GM23338 (cell line): ENCODE measurements at regions not wholly inside any gene's neighbourhood (a gene's known extent, or its start where the extent isn't known, plus 50 kb on each side); places are given as distances from the start of the nearest gene placed in this dataset.

Source experiments
- ATAC-seq: fragments of 200-7000 bp; cut with Tn5 transposase; 3 replicates; pipeline ENCODE4 v1.9.1; 2020
- DNase-seq: peaks from one replicate; pipeline ENCODE4 v3.0.0-alpha.2; 2015; ENCODE audit warnings: low spot score
- H2AFZ ChIP-seq: fragments of 200-600 bp; sonication (generic); 2 replicates; pipeline ENCODE4 v1.8.0; 2016; ENCODE audit warnings: antibody characterized with exemption, mild to moderate bottlenecking, moderate library complexity
- H3F3A ChIP-seq: fragments of 200-600 bp; sonication (generic); replicated peaks from 2 replicates; pipeline ENCODE4 v1.8.0; 2017; ENCODE audit warnings: antibody characterized with exemption, mixed run types, low read depth
- H3K27ac ChIP-seq: fragments of 200-600 bp; sonication (generic); 2 replicates; pipeline ENCODE4 v1.6.1; 2016; ENCODE audit warnings: low read depth
- H3K27me3 ChIP-seq: fragments of 200-600 bp; sonication (generic); 2 replicates; pipeline ENCODE4 v1.8.0; 2016; ENCODE audit warnings: mild to moderate bottlenecking, mixed run types, moderate library complexity; ENCODE audit not compliant: insufficient read depth
- H3K36me3 ChIP-seq: fragments of 200-600 bp; sonication (generic); 2 replicates; pipeline ENCODE4 v1.8.0; 2016; ENCODE audit warnings: mild to moderate bottlenecking; ENCODE audit not compliant: insufficient read depth
- H3K4me1 ChIP-seq: fragments of 200-600 bp; sonication (generic); 2 replicates; pipeline ENCODE4 v1.8.0; 2016; ENCODE audit warnings: mild to moderate bottlenecking, moderate library complexity; ENCODE audit not compliant: insufficient read depth
- H3K4me2 ChIP-seq: fragments of 200-600 bp; sonication (generic); 2 replicates; pipeline ENCODE4 v1.7.1; 2017; ENCODE audit warnings: mixed run types
- H3K4me3 ChIP-seq: fragments of 200-600 bp; sonication (generic); 2 replicates; pipeline ENCODE4 v1.6.1; 2016; ENCODE audit warnings: mixed run types
- H3K79me2 ChIP-seq: fragments of 200-600 bp; sonication (generic); replicated peaks from 2 replicates; pipeline ENCODE4 v1.8.0; 2017; ENCODE audit warnings: mild to moderate bottlenecking; ENCODE audit not compliant: insufficient read depth
- H3K9me2 ChIP-seq: fragments of 200-600 bp; sonication (generic); 2 replicates; pipeline ENCODE4 v1.8.0; 2017; ENCODE audit not compliant: insufficient read depth
- H4K20me1 ChIP-seq: fragments of 200-600 bp; sonication (generic); replicated peaks from 2 replicates; pipeline ENCODE4 v1.8.0; 2017; ENCODE audit warnings: mild to moderate bottlenecking; ENCODE audit not compliant: insufficient read depth
- H3K27ac Mint-ChIP-seq: 2 replicates; pipeline ENCODE4 v1.8.0; 2020; ENCODE audit warnings: inconsistent platforms, mild to moderate bottlenecking, moderate library complexity, mixed read lengths
- H3K27me3 Mint-ChIP-seq: 3 replicates; pipeline ENCODE4 v1.8.0; 2022; ENCODE audit warnings: low read depth, mild to moderate bottlenecking, moderate library complexity, mixed read lengths, inconsistent platforms; ENCODE audit not compliant: insufficient read depth, poor library complexity
- H3K36me3 Mint-ChIP-seq: 3 replicates; pipeline ENCODE4 v1.8.0; 2021; ENCODE audit warnings: low read depth, mild to moderate bottlenecking, inconsistent platforms, moderate library complexity, mixed read lengths
- H3K4me1 Mint-ChIP-seq: 3 replicates; pipeline ENCODE4 v1.8.0; 2020; ENCODE audit warnings: mild to moderate bottlenecking, inconsistent platforms, mixed read lengths
- H3K4me3 Mint-ChIP-seq: 3 replicates; pipeline ENCODE4 v1.8.0; 2021; ENCODE audit warnings: moderate library complexity, mild to moderate bottlenecking, inconsistent platforms, mixed read lengths
- H3K9me3 Mint-ChIP-seq: 3 replicates; pipeline ENCODE4 v1.8.0; 2020; ENCODE audit warnings: moderate library complexity, mild to moderate bottlenecking, inconsistent platforms, mixed read lengths
- CREB1 ChIP-seq: fragments of 250-450 bp; sonication (Bioruptor Pico); IDR thresholded peaks from 2 replicates; pipeline ENCODE4 v1.5.0; 2020; ENCODE audit warnings: low read depth, mild to moderate bottlenecking, moderate library complexity
- EZH2 ChIP-seq: fragments of 200-600 bp; sonication (generic); IDR thresholded peaks from one replicate; pipeline ENCODE4 v1.8.0; 2017; ENCODE audit warnings: antibody characterized with exemption, mild to moderate bottlenecking, low read depth; ENCODE audit not compliant: unreplicated experiment
- EZH2phosphoT487 ChIP-seq: fragments of 200-600 bp; sonication (generic); IDR thresholded peaks from one replicate; pipeline ENCODE4 v1.8.1; 2018; ENCODE audit warnings: antibody characterized with exemption; ENCODE audit not compliant: unreplicated experiment
- JUNB ChIP-seq: IDR thresholded peaks from one replicate; pipeline ENCODE4 v1.6.1; 2016; ENCODE audit warnings: antibody characterized with exemption; ENCODE audit not compliant: unreplicated experiment
- NANOG ChIP-seq: IDR thresholded peaks from 2 replicates; pipeline ENCODE4 v1.6.1; 2016; ENCODE audit warnings: antibody characterized with exemption, borderline replicate concordance
- POLR2AphosphoS5 ChIP-seq: IDR thresholded peaks from 2 replicates; pipeline ENCODE4 v1.6.1; 2016; ENCODE audit warnings: antibody characterized with exemption, low read depth
- STAT1 ChIP-seq: IDR thresholded peaks from one replicate; pipeline ENCODE4 v1.6.1; 2016; ENCODE audit warnings: antibody characterized with exemption; ENCODE audit not compliant: unreplicated experiment
- ZNF114 ChIP-seq: fragments of 250-450 bp; sonication (Bioruptor Pico); IDR thresholded peaks from 2 replicates; pipeline ENCODE4 v1.5.0; 2020; ENCODE audit warnings: mild to moderate bottlenecking, moderate library complexity
- ZNF331 ChIP-seq: fragments of 250-450 bp; sonication (Bioruptor Pico); IDR thresholded peaks from 2 replicates; pipeline ENCODE4 v1.5.0; 2020; ENCODE audit warnings: low read depth, mild to moderate bottlenecking, moderate library complexity
- TF ChIP-seq, protein P1 (sequence below): fragments of 250-450 bp; sonication (Bioruptor Pico); IDR thresholded peaks from 2 replicates; pipeline ENCODE4 v1.5.0; 2020; ENCODE audit warnings: mild to moderate bottlenecking, moderate library complexity
- TF ChIP-seq, protein P2 (sequence below): IDR thresholded peaks from one replicate; pipeline ENCODE4 v1.6.1; 2018; ENCODE audit warnings: antibody characterized with exemption; ENCODE audit not compliant: unreplicated experiment
- TF ChIP-seq, protein P3 (sequence below), 2 experiments: fragments of 200-600 bp in 1 of 2; sonication (generic) in 1 of 2; conservative IDR thresholded peaks; 2 replicates each; pipeline versions ENCODE4 v1.5.1 to v1.6.1; 2016 to 2017; ENCODE audit warnings: antibody characterized with exemption in 2 of 2, low read depth in 2 of 2, mild to moderate bottlenecking in 2 of 2, moderate library complexity in 1 of 2
- TF ChIP-seq, protein P4 (sequence below): IDR thresholded peaks from 2 replicates; pipeline ENCODE4 v1.6.1; 2016; ENCODE audit warnings: antibody characterized with exemption

DNA sequence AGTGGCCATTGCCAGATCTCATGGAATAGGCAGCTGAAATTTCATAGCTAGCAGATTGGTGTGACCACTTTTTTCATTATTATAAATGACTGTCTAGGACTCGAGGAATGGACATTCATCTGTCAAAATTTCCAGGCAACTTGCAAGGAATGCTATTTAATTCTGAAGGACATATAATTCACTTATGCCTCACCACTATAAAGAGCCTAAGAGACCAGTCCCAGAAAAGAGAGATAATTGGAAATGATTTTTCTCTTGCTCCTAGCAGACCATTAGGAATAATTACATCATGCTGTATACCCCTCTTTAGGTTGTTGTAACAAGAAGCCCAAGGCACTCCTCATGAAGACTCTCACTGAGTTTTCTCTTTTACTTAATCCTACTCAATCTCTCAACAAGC is 557.4 kb upstream of the RAB6C start:
- H3K27me3 Mint-ChIP-seq: no peaks in the 10 kb centered on the region
- no peak for ATAC-seq
- no peak overlapping the region for H2AFZ ChIP-seq
- H3K4me1 Mint-ChIP-seq: no peaks in the 10 kb centered on the region; the same call in 2 of the 3 replicates
- H3K36me3 ChIP-seq: no peaks in the 10 kb centered on the region
- H3K9me2 ChIP-seq: no peaks in the 10 kb centered on the region
- no peak overlapping the region for H3K27ac ChIP-seq
- no peaks in the 10 kb centered on the region for H3K27me3 ChIP-seq
- no peaks in the 10 kb centered on the region for H3F3A ChIP-seq
- no peak overlapping the region for H3K4me3 ChIP-seq
- H3K9me3 Mint-ChIP-seq: peaks cover 18% of the 10 kb centered on the region
- no peaks in the 10 kb centered on the region for H3K4me1 ChIP-seq
- H3K36me3 Mint-ChIP-seq: no peaks in the 10 kb centered on the region
- no peaks in the 10 kb centered on the region for H4K20me1 ChIP-seq
- H3K4me3 Mint-ChIP-seq: no peak overlapping the region
- no peak for DNase-seq
- TF ChIP-seq, protein P1, sequence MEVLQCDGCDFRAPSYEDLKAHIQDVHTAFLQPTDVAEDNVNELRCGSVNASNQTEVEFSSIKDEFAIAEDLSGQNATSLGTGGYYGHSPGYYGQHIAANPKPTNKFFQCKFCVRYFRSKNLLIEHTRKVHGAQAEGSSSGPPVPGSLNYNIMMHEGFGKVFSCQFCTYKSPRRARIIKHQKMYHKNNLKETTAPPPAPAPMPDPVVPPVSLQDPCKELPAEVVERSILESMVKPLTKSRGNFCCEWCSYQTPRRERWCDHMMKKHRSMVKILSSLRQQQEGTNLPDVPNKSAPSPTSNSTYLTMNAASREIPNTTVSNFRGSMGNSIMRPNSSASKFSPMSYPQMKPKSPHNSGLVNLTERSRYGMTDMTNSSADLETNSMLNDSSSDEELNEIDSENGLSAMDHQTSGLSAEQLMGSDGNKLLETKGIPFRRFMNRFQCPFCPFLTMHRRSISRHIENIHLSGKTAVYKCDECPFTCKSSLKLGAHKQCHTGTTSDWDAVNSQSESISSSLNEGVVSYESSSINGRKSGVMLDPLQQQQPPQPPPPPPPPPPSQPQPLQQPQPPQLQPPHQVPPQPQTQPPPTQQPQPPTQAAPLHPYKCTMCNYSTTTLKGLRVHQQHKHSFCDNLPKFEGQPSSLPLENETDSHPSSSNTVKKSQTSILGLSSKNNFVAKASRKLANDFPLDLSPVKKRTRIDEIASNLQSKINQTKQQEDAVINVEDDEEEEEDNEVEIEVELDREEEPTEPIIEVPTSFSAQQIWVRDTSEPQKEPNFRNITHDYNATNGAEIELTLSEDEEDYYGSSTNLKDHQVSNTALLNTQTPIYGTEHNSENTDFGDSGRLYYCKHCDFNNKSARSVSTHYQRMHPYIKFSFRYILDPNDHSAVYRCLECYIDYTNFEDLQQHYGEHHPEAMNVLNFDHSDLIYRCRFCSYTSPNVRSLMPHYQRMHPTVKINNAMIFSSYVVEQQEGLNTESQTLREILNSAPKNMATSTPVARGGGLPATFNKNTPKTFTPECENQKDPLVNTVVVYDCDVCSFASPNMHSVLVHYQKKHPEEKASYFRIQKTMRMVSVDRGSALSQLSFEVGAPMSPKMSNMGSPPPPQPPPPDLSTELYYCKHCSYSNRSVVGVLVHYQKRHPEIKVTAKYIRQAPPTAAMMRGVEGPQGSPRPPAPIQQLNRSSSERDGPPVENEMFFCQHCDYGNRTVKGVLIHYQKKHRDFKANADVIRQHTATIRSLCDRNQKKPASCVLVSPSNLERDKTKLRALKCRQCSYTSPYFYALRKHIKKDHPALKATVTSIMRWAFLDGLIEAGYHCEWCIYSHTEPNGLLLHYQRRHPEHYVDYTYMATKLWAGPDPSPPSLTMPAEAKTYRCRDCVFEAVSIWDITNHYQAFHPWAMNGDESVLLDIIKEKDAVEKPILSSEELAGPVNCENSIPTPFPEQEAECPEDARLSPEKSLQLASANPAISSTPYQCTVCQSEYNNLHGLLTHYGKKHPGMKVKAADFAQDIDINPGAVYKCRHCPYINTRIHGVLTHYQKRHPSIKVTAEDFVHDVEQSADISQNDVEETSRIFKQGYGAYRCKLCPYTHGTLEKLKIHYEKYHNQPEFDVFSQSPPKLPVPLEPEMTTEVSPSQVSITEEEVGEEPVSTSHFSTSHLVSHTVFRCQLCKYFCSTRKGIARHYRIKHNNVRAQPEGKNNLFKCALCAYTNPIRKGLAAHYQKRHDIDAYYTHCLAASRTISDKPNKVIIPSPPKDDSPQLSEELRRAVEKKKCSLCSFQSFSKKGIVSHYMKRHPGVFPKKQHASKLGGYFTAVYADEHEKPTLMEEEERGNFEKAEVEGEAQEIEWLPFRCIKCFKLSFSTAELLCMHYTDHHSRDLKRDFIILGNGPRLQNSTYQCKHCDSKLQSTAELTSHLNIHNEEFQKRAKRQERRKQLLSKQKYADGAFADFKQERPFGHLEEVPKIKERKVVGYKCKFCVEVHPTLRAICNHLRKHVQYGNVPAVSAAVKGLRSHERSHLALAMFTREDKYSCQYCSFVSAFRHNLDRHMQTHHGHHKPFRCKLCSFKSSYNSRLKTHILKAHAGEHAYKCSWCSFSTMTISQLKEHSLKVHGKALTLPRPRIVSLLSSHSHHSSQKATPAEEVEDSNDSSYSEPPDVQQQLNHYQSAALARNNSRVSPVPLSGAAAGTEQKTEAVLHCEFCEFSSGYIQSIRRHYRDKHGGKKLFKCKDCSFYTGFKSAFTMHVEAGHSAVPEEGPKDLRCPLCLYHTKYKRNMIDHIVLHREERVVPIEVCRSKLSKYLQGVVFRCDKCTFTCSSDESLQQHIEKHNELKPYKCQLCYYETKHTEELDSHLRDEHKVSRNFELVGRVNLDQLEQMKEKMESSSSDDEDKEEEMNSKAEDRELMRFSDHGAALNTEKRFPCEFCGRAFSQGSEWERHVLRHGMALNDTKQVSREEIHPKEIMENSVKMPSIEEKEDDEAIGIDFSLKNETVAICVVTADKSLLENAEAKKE (CRISPR knock-in tag): no peak
- TF ChIP-seq STAT1 (no peak), CREB1 (no peak), EZH2phosphoT487 (no peak), POLR2AphosphoS5 (no peak), ZNF114 (CRISPR knock-in tag) (no peak), ZNF331 (CRISPR knock-in tag) (no peak), JUNB (no peak), NANOG (no peak), EZH2 (no peak)
- TF ChIP-seq, protein P2, sequence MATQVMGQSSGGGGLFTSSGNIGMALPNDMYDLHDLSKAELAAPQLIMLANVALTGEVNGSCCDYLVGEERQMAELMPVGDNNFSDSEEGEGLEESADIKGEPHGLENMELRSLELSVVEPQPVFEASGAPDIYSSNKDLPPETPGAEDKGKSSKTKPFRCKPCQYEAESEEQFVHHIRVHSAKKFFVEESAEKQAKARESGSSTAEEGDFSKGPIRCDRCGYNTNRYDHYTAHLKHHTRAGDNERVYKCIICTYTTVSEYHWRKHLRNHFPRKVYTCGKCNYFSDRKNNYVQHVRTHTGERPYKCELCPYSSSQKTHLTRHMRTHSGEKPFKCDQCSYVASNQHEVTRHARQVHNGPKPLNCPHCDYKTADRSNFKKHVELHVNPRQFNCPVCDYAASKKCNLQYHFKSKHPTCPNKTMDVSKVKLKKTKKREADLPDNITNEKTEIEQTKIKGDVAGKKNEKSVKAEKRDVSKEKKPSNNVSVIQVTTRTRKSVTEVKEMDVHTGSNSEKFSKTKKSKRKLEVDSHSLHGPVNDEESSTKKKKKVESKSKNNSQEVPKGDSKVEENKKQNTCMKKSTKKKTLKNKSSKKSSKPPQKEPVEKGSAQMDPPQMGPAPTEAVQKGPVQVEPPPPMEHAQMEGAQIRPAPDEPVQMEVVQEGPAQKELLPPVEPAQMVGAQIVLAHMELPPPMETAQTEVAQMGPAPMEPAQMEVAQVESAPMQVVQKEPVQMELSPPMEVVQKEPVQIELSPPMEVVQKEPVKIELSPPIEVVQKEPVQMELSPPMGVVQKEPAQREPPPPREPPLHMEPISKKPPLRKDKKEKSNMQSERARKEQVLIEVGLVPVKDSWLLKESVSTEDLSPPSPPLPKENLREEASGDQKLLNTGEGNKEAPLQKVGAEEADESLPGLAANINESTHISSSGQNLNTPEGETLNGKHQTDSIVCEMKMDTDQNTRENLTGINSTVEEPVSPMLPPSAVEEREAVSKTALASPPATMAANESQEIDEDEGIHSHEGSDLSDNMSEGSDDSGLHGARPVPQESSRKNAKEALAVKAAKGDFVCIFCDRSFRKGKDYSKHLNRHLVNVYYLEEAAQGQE: no peak
- TF ChIP-seq, protein P3, sequence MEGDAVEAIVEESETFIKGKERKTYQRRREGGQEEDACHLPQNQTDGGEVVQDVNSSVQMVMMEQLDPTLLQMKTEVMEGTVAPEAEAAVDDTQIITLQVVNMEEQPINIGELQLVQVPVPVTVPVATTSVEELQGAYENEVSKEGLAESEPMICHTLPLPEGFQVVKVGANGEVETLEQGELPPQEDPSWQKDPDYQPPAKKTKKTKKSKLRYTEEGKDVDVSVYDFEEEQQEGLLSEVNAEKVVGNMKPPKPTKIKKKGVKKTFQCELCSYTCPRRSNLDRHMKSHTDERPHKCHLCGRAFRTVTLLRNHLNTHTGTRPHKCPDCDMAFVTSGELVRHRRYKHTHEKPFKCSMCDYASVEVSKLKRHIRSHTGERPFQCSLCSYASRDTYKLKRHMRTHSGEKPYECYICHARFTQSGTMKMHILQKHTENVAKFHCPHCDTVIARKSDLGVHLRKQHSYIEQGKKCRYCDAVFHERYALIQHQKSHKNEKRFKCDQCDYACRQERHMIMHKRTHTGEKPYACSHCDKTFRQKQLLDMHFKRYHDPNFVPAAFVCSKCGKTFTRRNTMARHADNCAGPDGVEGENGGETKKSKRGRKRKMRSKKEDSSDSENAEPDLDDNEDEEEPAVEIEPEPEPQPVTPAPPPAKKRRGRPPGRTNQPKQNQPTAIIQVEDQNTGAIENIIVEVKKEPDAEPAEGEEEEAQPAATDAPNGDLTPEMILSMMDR (conservative IDR thresholded peaks at IDR 0.05; ENCODE audit: low read depth in 2 of 2): no peak
- TF ChIP-seq, protein P4, sequence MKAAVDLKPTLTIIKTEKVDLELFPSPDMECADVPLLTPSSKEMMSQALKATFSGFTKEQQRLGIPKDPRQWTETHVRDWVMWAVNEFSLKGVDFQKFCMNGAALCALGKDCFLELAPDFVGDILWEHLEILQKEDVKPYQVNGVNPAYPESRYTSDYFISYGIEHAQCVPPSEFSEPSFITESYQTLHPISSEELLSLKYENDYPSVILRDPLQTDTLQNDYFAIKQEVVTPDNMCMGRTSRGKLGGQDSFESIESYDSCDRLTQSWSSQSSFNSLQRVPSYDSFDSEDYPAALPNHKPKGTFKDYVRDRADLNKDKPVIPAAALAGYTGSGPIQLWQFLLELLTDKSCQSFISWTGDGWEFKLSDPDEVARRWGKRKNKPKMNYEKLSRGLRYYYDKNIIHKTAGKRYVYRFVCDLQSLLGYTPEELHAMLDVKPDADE: no peak
- H3K27ac Mint-ChIP-seq: no peak overlapping the region
- no peaks in the 10 kb centered on the region for H3K79me2 ChIP-seq
- H3K4me2 ChIP-seq: no peak overlapping the region
